SK-N-SH treated with all-trans-retinoic acid at 6 μM for 48 hours (cell line): ENCODE measurements at regions not wholly inside any gene's neighbourhood (a gene's known extent, or its start where the extent isn't known, plus 50 kb on each side); places are given as distances from the start of the nearest gene placed in this dataset.

Experiments used
- CREB5 ChIP-seq: fragments of 250-450 bp; sonication (Bioruptor Pico); IDR thresholded peaks from 2 replicates; pipeline ENCODE4 v1.5.1; 2020; ENCODE audit warnings: low read depth, mild to moderate bottlenecking, moderate library complexity
- GLIS3 ChIP-seq: fragments of 250-450 bp; sonication (Bioruptor Pico); IDR thresholded peaks from 2 replicates; pipeline ENCODE4 v1.5.0; 2020; ENCODE audit warnings: mild to moderate bottlenecking, moderate library complexity
- ZFP3 ChIP-seq: fragments of 250-450 bp; sonication (Bioruptor Pico); IDR thresholded peaks from 2 replicates; pipeline ENCODE4 v1.5.0; 2020; ENCODE audit warnings: mild to moderate bottlenecking, moderate library complexity
- ZNF565 ChIP-seq: fragments of 450-650 bp; formaldehyde crosslinking; conservative IDR thresholded peaks from 2 replicates; pipeline ENCODE4 v1.5.0; 2020; ENCODE audit warnings: low read depth, mild to moderate bottlenecking, moderate library complexity
- ZNF70 ChIP-seq: fragments of 450-650 bp; formaldehyde crosslinking; IDR thresholded peaks from 2 replicates; pipeline ENCODE4 v1.5.0; 2020; ENCODE audit warnings: mild to moderate bottlenecking, moderate library complexity
- ZNF8 ChIP-seq: fragments of 450-650 bp; formaldehyde crosslinking; IDR thresholded peaks from 2 replicates; pipeline ENCODE4 v1.5.0; 2020; ENCODE audit warnings: mild to moderate bottlenecking, moderate library complexity
- TF ChIP-seq, protein P1 (sequence below): fragments of 250-450 bp; sonication (Bioruptor Pico); IDR thresholded peaks from 2 replicates; pipeline ENCODE4 v1.5.0; 2020; ENCODE audit warnings: mild to moderate bottlenecking, moderate library complexity

- no peak for TF ChIP-seq ZNF70 (CRISPR knock-in tag)
- TF ChIP-seq ZNF8 (CRISPR knock-in tag), result no peak
- TF ChIP-seq ZNF565 (CRISPR knock-in tag), result no peak
- no peak for TF ChIP-seq CREB5 (CRISPR knock-in tag)
- TF ChIP-seq, protein P1, sequence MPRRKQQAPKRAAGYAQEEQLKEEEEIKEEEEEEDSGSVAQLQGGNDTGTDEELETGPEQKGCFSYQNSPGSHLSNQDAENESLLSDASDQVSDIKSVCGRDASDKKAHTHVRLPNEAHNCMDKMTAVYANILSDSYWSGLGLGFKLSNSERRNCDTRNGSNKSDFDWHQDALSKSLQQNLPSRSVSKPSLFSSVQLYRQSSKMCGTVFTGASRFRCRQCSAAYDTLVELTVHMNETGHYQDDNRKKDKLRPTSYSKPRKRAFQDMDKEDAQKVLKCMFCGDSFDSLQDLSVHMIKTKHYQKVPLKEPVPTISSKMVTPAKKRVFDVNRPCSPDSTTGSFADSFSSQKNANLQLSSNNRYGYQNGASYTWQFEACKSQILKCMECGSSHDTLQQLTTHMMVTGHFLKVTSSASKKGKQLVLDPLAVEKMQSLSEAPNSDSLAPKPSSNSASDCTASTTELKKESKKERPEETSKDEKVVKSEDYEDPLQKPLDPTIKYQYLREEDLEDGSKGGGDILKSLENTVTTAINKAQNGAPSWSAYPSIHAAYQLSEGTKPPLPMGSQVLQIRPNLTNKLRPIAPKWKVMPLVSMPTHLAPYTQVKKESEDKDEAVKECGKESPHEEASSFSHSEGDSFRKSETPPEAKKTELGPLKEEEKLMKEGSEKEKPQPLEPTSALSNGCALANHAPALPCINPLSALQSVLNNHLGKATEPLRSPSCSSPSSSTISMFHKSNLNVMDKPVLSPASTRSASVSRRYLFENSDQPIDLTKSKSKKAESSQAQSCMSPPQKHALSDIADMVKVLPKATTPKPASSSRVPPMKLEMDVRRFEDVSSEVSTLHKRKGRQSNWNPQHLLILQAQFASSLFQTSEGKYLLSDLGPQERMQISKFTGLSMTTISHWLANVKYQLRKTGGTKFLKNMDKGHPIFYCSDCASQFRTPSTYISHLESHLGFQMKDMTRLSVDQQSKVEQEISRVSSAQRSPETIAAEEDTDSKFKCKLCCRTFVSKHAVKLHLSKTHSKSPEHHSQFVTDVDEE, result no peak
- TF ChIP-seq GLIS3 (CRISPR knock-in tag), result no peak
- no peak for TF ChIP-seq ZFP3 (CRISPR knock-in tag)
These were observed 85.6 kb upstream of the CPEB2 start for GRCh38 chr4:14916554-14917297.
